ENCODE measurements at regions not wholly inside any gene's neighbourhood (a gene's known extent, or its start where the extent isn't known, plus 50 kb on each side); places are given as distances from the start of the nearest gene placed in this dataset.
A peak's percentile ranks its signal among the peaks of the same experiment; 100 is the strongest.
"Not testable (repeated sequence)": the region's sequence is repeated elsewhere in the genome, so short reads cannot be mapped to it uniquely, and the experiment has no call there.

- DNase-seq (ENCODE audit: extremely low read depth, insufficient read length), result not testable (repeated sequence)
These were observed 52.4 kb upstream of the PMPCB start for GRCh38 chr7:103244865-103245264.

DNA sequence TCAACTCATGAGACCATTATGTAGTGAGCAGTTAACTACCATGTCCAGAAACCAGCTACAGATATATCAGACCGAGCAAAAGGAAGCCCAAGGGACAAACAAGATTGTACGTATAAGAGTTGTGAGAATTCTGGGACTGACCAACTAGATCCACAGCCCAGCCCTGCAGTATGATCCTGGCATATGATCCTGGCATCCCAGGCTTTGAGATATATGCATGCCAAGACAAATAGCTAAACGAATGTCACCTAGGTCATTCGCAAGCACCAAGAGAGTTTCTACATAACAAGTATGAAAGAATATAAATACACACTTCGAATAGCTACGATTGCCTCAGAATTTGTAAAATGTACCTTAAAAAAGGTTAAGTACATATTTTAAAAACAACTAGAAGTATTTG, 56.4 kb upstream of the PMPCB start:
- no peak overlapping the region for H3K4me3 ChIP-seq (replicated peaks; ENCODE audit: low read depth, low read length)
- TF ChIP-seq, protein P1, sequence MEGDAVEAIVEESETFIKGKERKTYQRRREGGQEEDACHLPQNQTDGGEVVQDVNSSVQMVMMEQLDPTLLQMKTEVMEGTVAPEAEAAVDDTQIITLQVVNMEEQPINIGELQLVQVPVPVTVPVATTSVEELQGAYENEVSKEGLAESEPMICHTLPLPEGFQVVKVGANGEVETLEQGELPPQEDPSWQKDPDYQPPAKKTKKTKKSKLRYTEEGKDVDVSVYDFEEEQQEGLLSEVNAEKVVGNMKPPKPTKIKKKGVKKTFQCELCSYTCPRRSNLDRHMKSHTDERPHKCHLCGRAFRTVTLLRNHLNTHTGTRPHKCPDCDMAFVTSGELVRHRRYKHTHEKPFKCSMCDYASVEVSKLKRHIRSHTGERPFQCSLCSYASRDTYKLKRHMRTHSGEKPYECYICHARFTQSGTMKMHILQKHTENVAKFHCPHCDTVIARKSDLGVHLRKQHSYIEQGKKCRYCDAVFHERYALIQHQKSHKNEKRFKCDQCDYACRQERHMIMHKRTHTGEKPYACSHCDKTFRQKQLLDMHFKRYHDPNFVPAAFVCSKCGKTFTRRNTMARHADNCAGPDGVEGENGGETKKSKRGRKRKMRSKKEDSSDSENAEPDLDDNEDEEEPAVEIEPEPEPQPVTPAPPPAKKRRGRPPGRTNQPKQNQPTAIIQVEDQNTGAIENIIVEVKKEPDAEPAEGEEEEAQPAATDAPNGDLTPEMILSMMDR (IDR thresholded peaks at IDR 0.05; ENCODE audit: insufficient read depth, low read length, poor library complexity, severe bottlenecking), result no peak
- no peaks in the 10 kb centered on the region for H3K36me3 ChIP-seq (ENCODE audit: control insufficient read depth, insufficient read depth, low read length)
- no peak for DNase-seq (ENCODE audit: extremely low read depth, insufficient read length)
- no peaks in the 10 kb centered on the region for H3K27me3 ChIP-seq (replicated peaks; ENCODE audit: control insufficient read depth, insufficient read depth, low read length)

More at GRCh38 chr7:103244865-103245264, 52.4 kb upstream of the PMPCB start:
- H3K27me3 ChIP-seq (replicated peaks; ENCODE audit: control insufficient read depth, insufficient read depth, low read length); H3K36me3 ChIP-seq (ENCODE audit: control insufficient read depth, insufficient read depth, low read length); H3K4me3 ChIP-seq (replicated peaks; ENCODE audit: low read depth, low read length): not testable (repeated sequence)

DNA sequence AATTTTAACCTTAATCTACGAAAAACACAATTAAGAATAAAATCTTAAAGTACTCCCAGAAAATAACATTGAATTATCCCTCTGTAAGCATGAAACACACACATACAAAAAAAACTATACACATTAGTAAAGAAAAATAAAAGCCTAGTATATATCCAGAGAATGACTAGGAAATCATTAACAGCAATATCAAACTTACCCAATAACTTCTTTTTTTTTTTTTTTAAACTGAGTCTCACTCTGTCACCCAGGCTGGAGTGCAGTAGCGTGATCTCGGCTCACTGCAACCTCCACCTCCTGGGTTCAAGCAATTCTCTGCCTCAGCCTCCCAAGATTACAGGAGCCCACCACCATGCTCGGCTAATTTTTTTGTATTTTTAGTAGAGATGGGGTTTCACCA, 61.4 kb upstream of the PMPCB start:
- DNase-seq (ENCODE audit: extremely low read depth, insufficient read length), result not testable (repeated sequence)

DNA sequence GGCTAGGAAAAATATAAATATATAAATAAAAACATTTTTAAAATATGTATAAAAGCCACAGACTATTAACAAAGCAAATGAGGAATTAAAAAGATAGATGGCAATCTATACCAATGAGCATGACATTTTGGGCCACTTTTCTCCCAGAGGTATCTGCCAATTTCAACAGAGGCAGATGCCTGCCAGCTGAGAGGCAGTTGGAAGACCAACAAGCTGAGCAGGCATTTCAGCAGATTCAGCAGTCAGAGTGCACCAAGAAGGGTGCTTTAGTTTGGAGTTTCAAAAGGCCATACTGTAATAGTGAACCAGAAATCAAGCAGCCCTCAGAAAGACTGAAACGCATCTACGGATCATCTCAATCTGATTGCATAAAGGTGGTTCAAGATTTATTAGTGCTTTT, 62.4 kb upstream of the PMPCB start:
- not testable (repeated sequence) for H3K4me3 ChIP-seq (replicated peaks; ENCODE audit: low read depth, low read length)

More for the DNA sequence above, 61.4 kb upstream of the PMPCB start:
- not testable (repeated sequence) for H3K4me3 ChIP-seq (replicated peaks; ENCODE audit: low read depth, low read length); H3K36me3 ChIP-seq (ENCODE audit: control insufficient read depth, insufficient read depth, low read length); H3K27me3 ChIP-seq (replicated peaks; ENCODE audit: control insufficient read depth, insufficient read depth, low read length)

GRCh38 chr7:103227787-103228186, 69.4 kb upstream of the PMPCB start:
- not testable (repeated sequence) for H3K4me3 ChIP-seq (replicated peaks; ENCODE audit: low read depth, low read length); H3K36me3 ChIP-seq (ENCODE audit: control insufficient read depth, insufficient read depth, low read length); H3K27me3 ChIP-seq (replicated peaks; ENCODE audit: control insufficient read depth, insufficient read depth, low read length); DNase-seq (ENCODE audit: extremely low read depth, insufficient read length)

More for the DNA sequence above, 62.4 kb upstream of the PMPCB start:
- not testable (repeated sequence) for DNase-seq (ENCODE audit: extremely low read depth, insufficient read length); H3K27me3 ChIP-seq (replicated peaks; ENCODE audit: control insufficient read depth, insufficient read depth, low read length); H3K36me3 ChIP-seq (ENCODE audit: control insufficient read depth, insufficient read depth, low read length)

DNA sequence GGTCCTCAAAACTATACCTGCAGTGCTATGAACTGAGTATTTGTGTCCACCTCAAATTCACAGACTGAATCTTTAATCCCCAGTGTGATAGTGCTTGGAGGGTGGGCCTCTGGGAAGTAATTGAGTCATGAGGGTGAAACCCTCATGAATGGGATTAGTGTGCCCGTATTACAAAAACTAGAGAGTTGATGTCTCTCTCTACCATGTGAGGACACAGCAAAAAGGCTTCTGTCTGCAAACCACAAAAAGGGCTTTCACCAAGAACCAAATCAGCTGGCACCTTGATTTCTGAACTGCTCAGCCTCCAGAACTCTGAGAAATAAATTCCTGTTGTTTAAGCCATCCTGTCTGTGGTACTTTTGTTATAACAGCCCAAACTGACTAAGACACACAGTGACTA, 71.4 kb upstream of the PMPCB start:
- H3K27me3 ChIP-seq (replicated peaks; ENCODE audit: control insufficient read depth, insufficient read depth, low read length); H3K4me3 ChIP-seq (replicated peaks; ENCODE audit: low read depth, low read length); H3K36me3 ChIP-seq (ENCODE audit: control insufficient read depth, insufficient read depth, low read length); DNase-seq (ENCODE audit: extremely low read depth, insufficient read length): not testable (repeated sequence)

- not testable (repeated sequence) for H3K36me3 ChIP-seq (ENCODE audit: control insufficient read depth, insufficient read depth, low read length); H3K4me3 ChIP-seq (replicated peaks; ENCODE audit: low read depth, low read length); H3K27me3 ChIP-seq (replicated peaks; ENCODE audit: control insufficient read depth, insufficient read depth, low read length)
- peak; percentile 7 for DNase-seq (ENCODE audit: extremely low read depth, insufficient read length)
These were observed 74.2 kb upstream of the NAPEPLD start for GRCh38 chr7:103223065-103223464.

- H3K27me3 ChIP-seq (replicated peaks; ENCODE audit: control insufficient read depth, insufficient read depth, low read length); H3K4me3 ChIP-seq (replicated peaks; ENCODE audit: low read depth, low read length); H3K36me3 ChIP-seq (ENCODE audit: control insufficient read depth, insufficient read depth, low read length); DNase-seq (ENCODE audit: extremely low read depth, insufficient read length): not testable (repeated sequence)
These were observed 62.1 kb upstream of the NAPEPLD start for GRCh38 chr7:103211049-103211448.

- not testable (repeated sequence) for DNase-seq (ENCODE audit: extremely low read depth, insufficient read length); H3K4me3 ChIP-seq (replicated peaks; ENCODE audit: low read depth, low read length); H3K36me3 ChIP-seq (ENCODE audit: control insufficient read depth, insufficient read depth, low read length); H3K27me3 ChIP-seq (replicated peaks; ENCODE audit: control insufficient read depth, insufficient read depth, low read length)
These were observed 50.3 kb upstream of the NAPEPLD start for GRCh38 chr7:103199191-103199590.
